ENCODE measurements at regions not wholly inside any gene's neighbourhood (a gene's known extent, or its start where the extent isn't known, plus 50 kb on each side); places are given as distances from the start of the nearest gene placed in this dataset.

GRCh38 chr2:149871091-149871885 is 283.7 kb upstream of the MMADHC start:
- ATAC-seq (no peak), DNase-seq (no peak)
- no peak overlapping the region for H3K4me3 Mint-ChIP-seq
- no peaks in the 10 kb centered on the region for H3K9me3 ChIP-seq (ENCODE audit: control insufficient read depth, insufficient read depth, low read length)
- no peak overlapping the region for H3K27ac Mint-ChIP-seq
- no peaks in the 10 kb centered on the region for H3K36me3 Mint-ChIP-seq
- WGBS (ENCODE audit: insufficient coverage), result 88% methylated on average over 6 of the region's 6 CpGs
- TF ChIP-seq, protein P1, sequence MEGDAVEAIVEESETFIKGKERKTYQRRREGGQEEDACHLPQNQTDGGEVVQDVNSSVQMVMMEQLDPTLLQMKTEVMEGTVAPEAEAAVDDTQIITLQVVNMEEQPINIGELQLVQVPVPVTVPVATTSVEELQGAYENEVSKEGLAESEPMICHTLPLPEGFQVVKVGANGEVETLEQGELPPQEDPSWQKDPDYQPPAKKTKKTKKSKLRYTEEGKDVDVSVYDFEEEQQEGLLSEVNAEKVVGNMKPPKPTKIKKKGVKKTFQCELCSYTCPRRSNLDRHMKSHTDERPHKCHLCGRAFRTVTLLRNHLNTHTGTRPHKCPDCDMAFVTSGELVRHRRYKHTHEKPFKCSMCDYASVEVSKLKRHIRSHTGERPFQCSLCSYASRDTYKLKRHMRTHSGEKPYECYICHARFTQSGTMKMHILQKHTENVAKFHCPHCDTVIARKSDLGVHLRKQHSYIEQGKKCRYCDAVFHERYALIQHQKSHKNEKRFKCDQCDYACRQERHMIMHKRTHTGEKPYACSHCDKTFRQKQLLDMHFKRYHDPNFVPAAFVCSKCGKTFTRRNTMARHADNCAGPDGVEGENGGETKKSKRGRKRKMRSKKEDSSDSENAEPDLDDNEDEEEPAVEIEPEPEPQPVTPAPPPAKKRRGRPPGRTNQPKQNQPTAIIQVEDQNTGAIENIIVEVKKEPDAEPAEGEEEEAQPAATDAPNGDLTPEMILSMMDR (IDR thresholded peaks at IDR 0.05), result no peak
- no peak overlapping the region for H3K4me3 ChIP-seq (ENCODE audit: low read length)
- H3K9me3 Mint-ChIP-seq, result peaks cover 5 to 25% of the 10 kb centered on the region in 2 donors
- H3K36me3 ChIP-seq (ENCODE audit: control insufficient read depth, insufficient read depth, low read length), result no peaks in the 10 kb centered on the region
- no peaks in the 10 kb centered on the region for H3K27me3 ChIP-seq (ENCODE audit: control insufficient read depth, insufficient read depth, low read length)
- no peaks in the 10 kb centered on the region for H3K27me3 Mint-ChIP-seq (ENCODE audit: low read depth in 2 of 2)
- no peaks in the 10 kb centered on the region for H3K4me1 Mint-ChIP-seq
- intact Hi-C loops (cut with micrococcal nuclease), result no loop called here
- no peaks in the 10 kb centered on the region for H3K4me1 ChIP-seq (ENCODE audit: control insufficient read depth, insufficient read depth, low read length)
- H3K27ac ChIP-seq (ENCODE audit: low read length), result no peak overlapping the region

DNA sequence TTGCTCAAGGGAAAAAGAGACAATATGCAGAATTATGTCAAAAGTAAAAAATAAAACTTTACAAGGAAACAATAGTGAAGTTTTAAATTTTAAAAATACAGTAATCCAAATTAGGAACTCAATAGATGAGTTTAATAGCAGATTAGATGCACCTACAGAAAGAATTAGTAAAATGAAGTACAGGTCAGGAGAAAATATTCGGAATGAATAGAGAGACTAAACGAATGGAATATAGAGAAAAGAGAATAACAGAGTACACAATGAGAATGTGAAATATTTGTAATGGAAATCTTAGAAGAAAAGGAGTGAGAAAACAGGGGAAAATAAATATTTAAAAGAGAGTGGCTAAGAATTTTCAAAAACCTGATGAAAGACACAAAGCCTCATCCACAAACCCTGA is 275.7 kb upstream of the MMADHC start:
- peaks cover 7% of the 10 kb centered on the region for H3K9me3 ChIP-seq (ENCODE audit: control insufficient read depth, insufficient read depth, low read length)
- TF ChIP-seq, protein P1 (IDR thresholded peaks at IDR 0.05), result no peak
- Mint-ChIP-seq H3K27me3 (ENCODE audit: low read depth in 2 of 2) (no peaks in the 10 kb centered on the region), H3K27ac (no peak overlapping the region), H3K4me1 (no peaks in the 10 kb centered on the region), H3K36me3 (peaks cover 15% of the 10 kb centered on the region), H3K4me3 (no peak overlapping the region), H3K9me3 (peaks cover 13 to 20% of the 10 kb centered on the region in 2 donors)
- no peak overlapping the region for H3K4me3 ChIP-seq (ENCODE audit: low read length)
- no peak overlapping the region for H3K27ac ChIP-seq (ENCODE audit: low read length)
- no peaks in the 10 kb centered on the region for H3K27me3 ChIP-seq (ENCODE audit: control insufficient read depth, insufficient read depth, low read length)
- no peaks in the 10 kb centered on the region for H3K36me3 ChIP-seq (ENCODE audit: control insufficient read depth, insufficient read depth, low read length)
- DNase-seq (no peak), ATAC-seq (no peak)
- no peaks in the 10 kb centered on the region for H3K4me1 ChIP-seq (ENCODE audit: control insufficient read depth, insufficient read depth, low read length)
- intact Hi-C loops (cut with micrococcal nuclease), result no loop called here
- WGBS (ENCODE audit: insufficient coverage), result 69% methylated on average over 2 of the region's 2 CpGs

- H3K36me3 Mint-ChIP-seq, result peaks cover 15% of the 10 kb centered on the region
- Histone ChIP-seq H3K4me3 (ENCODE audit: low read length) (no peak overlapping the region), H3K9me3 (ENCODE audit: control insufficient read depth, insufficient read depth, low read length) (peaks cover 7% of the 10 kb centered on the region), H3K27ac (ENCODE audit: low read length) (no peak overlapping the region), H3K27me3 (ENCODE audit: control insufficient read depth, insufficient read depth, low read length) (no peaks in the 10 kb centered on the region), H3K4me1 (ENCODE audit: control insufficient read depth, insufficient read depth, low read length) (no peaks in the 10 kb centered on the region), H3K36me3 (ENCODE audit: control insufficient read depth, insufficient read depth, low read length) (no peaks in the 10 kb centered on the region)
- intact Hi-C loops (cut with micrococcal nuclease), result no loop called here
- DNase-seq, result no peak
- TF ChIP-seq, protein P1 (IDR thresholded peaks at IDR 0.05), result no peak
- no peak overlapping the region for H3K27ac Mint-ChIP-seq
- H3K27me3 Mint-ChIP-seq (ENCODE audit: low read depth in 2 of 2), result no peaks in the 10 kb centered on the region
- no peak for ATAC-seq
- no peaks in the 10 kb centered on the region for H3K4me1 Mint-ChIP-seq
- WGBS (ENCODE audit: insufficient coverage), result 73% methylated on average over 1 of the region's 2 CpGs
- peaks cover 15 to 27% of the 10 kb centered on the region in 2 donors for H3K9me3 Mint-ChIP-seq
- no peak overlapping the region for H3K4me3 Mint-ChIP-seq
Measured at GRCh38 chr2:149861034-149861433, 273.5 kb upstream of the MMADHC start.
